ENCODE measurements at regions not wholly inside any gene's neighbourhood (a gene's known extent, or its start where the extent isn't known, plus 50 kb on each side); places are given as distances from the start of the nearest gene placed in this dataset.

DNA sequence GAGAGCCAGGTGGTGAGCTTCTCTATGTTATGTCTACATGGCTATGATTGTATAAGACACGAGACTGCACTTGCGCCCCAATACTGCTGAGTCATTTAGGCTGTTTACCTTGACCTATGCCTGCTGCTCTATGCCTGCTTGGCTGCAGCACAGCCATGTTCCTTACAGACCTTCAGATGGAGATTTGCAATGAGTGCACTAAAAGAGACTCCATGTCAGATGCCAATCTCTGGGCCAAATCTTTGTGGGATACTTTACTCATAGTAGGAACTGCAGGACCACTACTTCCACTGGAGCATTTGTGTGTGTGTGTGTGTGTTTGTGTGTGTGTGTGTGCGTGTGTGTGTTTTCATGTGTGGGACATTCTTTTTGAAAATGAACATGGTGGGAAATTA, 50.0 kb upstream of the KMT2E start (continued):
- TF ChIP-seq, protein P1, sequence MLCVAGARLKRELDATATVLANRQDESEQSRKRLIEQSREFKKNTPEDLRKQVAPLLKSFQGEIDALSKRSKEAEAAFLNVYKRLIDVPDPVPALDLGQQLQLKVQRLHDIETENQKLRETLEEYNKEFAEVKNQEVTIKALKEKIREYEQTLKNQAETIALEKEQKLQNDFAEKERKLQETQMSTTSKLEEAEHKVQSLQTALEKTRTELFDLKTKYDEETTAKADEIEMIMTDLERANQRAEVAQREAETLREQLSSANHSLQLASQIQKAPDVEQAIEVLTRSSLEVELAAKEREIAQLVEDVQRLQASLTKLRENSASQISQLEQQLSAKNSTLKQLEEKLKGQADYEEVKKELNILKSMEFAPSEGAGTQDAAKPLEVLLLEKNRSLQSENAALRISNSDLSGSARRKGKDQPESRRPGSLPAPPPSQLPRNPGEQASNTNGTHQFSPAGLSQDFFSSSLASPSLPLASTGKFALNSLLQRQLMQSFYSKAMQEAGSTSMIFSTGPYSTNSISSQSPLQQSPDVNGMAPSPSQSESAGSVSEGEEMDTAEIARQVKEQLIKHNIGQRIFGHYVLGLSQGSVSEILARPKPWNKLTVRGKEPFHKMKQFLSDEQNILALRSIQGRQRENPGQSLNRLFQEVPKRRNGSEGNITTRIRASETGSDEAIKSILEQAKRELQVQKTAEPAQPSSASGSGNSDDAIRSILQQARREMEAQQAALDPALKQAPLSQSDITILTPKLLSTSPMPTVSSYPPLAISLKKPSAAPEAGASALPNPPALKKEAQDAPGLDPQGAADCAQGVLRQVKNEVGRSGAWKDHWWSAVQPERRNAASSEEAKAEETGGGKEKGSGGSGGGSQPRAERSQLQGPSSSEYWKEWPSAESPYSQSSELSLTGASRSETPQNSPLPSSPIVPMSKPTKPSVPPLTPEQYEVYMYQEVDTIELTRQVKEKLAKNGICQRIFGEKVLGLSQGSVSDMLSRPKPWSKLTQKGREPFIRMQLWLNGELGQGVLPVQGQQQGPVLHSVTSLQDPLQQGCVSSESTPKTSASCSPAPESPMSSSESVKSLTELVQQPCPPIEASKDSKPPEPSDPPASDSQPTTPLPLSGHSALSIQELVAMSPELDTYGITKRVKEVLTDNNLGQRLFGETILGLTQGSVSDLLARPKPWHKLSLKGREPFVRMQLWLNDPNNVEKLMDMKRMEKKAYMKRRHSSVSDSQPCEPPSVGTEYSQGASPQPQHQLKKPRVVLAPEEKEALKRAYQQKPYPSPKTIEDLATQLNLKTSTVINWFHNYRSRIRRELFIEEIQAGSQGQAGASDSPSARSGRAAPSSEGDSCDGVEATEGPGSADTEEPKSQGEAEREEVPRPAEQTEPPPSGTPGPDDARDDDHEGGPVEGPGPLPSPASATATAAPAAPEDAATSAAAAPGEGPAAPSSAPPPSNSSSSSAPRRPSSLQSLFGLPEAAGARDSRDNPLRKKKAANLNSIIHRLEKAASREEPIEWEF (IDR thresholded peaks at IDR 0.05; ENCODE audit: insufficient replicate concordance, low read depth, low read length): no peak
- no peak for TF ChIP-seq SMC3 (IDR thresholded peaks at IDR 0.05; ENCODE audit: borderline replicate concordance, low read length)
